GM21515 (cell line): ENCODE measurements at regions not wholly inside any gene's neighbourhood (a gene's known extent, or its start where the extent isn't known, plus 50 kb on each side); places are given as distances from the start of the nearest gene placed in this dataset.
A peak's percentile ranks its signal among the peaks of the same experiment; 100 is the strongest.
"Not testable (repeated sequence)": the region's sequence is repeated elsewhere in the genome, so short reads cannot be mapped to it uniquely, and the experiment has no call there.

Experiments used
- ATAC-seq: cut with Tn5 transposase; IDR thresholded peaks from one replicate; pipeline ENCODE4 v1.9.1; 2021; ENCODE audit not compliant: unreplicated experiment

- no peak for ATAC-seq
Measured at GRCh38 chr12:58412461-58413060, 471.2 kb downstream of the ATP23 start.

GRCh38 chr12:58413794-58414193 lies 472.4 kb downstream of the ATP23 start:
- ATAC-seq = no peak

- ATAC-seq = no peak
Measured at GRCh38 chr12:58414398-58414871, 473.1 kb downstream of the ATP23 start.

- ATAC-seq = no peak
Measured at GRCh38 chr12:58415716-58416115, 474.3 kb downstream of the ATP23 start.

- ATAC-seq = no peak
Measured at GRCh38 chr12:58416236-58416635, 474.9 kb downstream of the ATP23 start.

GRCh38 chr12:58419196-58419760 lies 477.9 kb downstream of the ATP23 start:
- ATAC-seq = no peak

GRCh38 chr12:58419905-58420304 lies 478.5 kb downstream of the ATP23 start:
- no peak for ATAC-seq

GRCh38 chr12:58420503-58420902 lies 479.1 kb downstream of the ATP23 start:
- no peak for ATAC-seq

- no peak for ATAC-seq
Measured at GRCh38 chr12:58421990-58422389, 480.6 kb downstream of the ATP23 start.

- peak; percentile 34 for ATAC-seq
Measured at GRCh38 chr12:58424735-58425392, 483.5 kb downstream of the ATP23 start.

- peak; percentile 95 for ATAC-seq
Measured at GRCh38 chr12:58425481-58426392, 484.4 kb downstream of the ATP23 start.

- not testable (repeated sequence) for ATAC-seq
Measured at GRCh38 chr12:58426437-58426836, 485.1 kb downstream of the ATP23 start.

GRCh38 chr12:58433959-58434358 lies 486.3 kb downstream of the LRIG3 start:
- no peak for ATAC-seq

GRCh38 chr12:58434726-58435125 lies 485.6 kb downstream of the LRIG3 start:
- no peak for ATAC-seq

GRCh38 chr12:58435647-58436046 lies 484.7 kb downstream of the LRIG3 start:
- peak; percentile 72 for ATAC-seq

- ATAC-seq = no peak
Measured at GRCh38 chr12:58441483-58441882, 478.8 kb downstream of the LRIG3 start.

GRCh38 chr12:58443273-58443980 lies 476.9 kb downstream of the LRIG3 start:
- ATAC-seq = peak; percentile 72

GRCh38 chr12:58443981-58444371 lies 476.3 kb downstream of the LRIG3 start:
- ATAC-seq = no peak

- no peak for ATAC-seq
Measured at GRCh38 chr12:58450868-58451482, 469.3 kb downstream of the LRIG3 start.

GRCh38 chr12:58452546-58452945 lies 467.8 kb downstream of the LRIG3 start:
- no peak for ATAC-seq
